HG03196 (cell line): ENCODE measurements at regions not wholly inside any gene's neighbourhood (a gene's known extent, or its start where the extent isn't known, plus 50 kb on each side); places are given as distances from the start of the nearest gene placed in this dataset.
"Not testable (repeated sequence)": the region's sequence is repeated elsewhere in the genome, so short reads cannot be mapped to it uniquely, and the experiment has no call there.

Experiments used
- ATAC-seq: cut with Tn5 transposase; IDR thresholded peaks from one replicate; pipeline ENCODE4 v1.9.1; 2021; ENCODE audit not compliant: unreplicated experiment

GRCh38 chr16:29355339-29356059, 51.0 kb downstream of the NPIPB11 start:
- ATAC-seq = not testable (repeated sequence)

GRCh38 chr16:29354449-29354848, 52.1 kb downstream of the NPIPB11 start:
- not testable (repeated sequence) for ATAC-seq

GRCh38 chr16:29352617-29352999, 53.9 kb downstream of the NPIPB11 start:
- ATAC-seq = not testable (repeated sequence)

GRCh38 chr16:29351970-29352616, 54.4 kb downstream of the NPIPB11 start:
- not testable (repeated sequence) for ATAC-seq

GRCh38 chr16:29351271-29351969, 55.1 kb downstream of the NPIPB11 start:
- not testable (repeated sequence) for ATAC-seq

GRCh38 chr16:29349966-29350365, 56.5 kb downstream of the NPIPB11 start:
- not testable (repeated sequence) for ATAC-seq

- not testable (repeated sequence) for ATAC-seq
These were observed 57.8 kb downstream of the NPIPB11 start for GRCh38 chr16:29348748-29349147.

GRCh38 chr16:29348123-29348690, 58.3 kb downstream of the NPIPB11 start:
- ATAC-seq = not testable (repeated sequence)

GRCh38 chr16:29346796-29347580, 59.5 kb downstream of the NPIPB11 start:
- peak; percentile 43 for ATAC-seq

GRCh38 chr16:29346203-29346602, 60.3 kb downstream of the NPIPB11 start:
- peak; percentile 41 for ATAC-seq

- not testable (repeated sequence) for ATAC-seq
These were observed 63.6 kb downstream of the NPIPB11 start for GRCh38 chr16:29342937-29343336.

- ATAC-seq = not testable (repeated sequence)
These were observed 65.6 kb downstream of the NPIPB11 start for GRCh38 chr16:29340779-29341438.

GRCh38 chr16:29340235-29340634, 66.3 kb downstream of the NPIPB11 start:
- ATAC-seq = not testable (repeated sequence)

- ATAC-seq = peak; percentile 55
These were observed 67.5 kb downstream of the NPIPB11 start for GRCh38 chr16:29338821-29339700.

GRCh38 chr16:29337385-29337901, 69.1 kb downstream of the NPIPB11 start:
- not testable (repeated sequence) for ATAC-seq

- not testable (repeated sequence) for ATAC-seq
These were observed 71.0 kb downstream of the NPIPB11 start for GRCh38 chr16:29335549-29335846.

GRCh38 chr16:29334776-29335548, 71.5 kb downstream of the NPIPB11 start:
- not testable (repeated sequence) for ATAC-seq

GRCh38 chr16:29333492-29334097, 72.9 kb downstream of the NPIPB11 start:
- ATAC-seq = not testable (repeated sequence)
